ENCODE measurements at regions not wholly inside any gene's neighbourhood (a gene's known extent, or its start where the extent isn't known, plus 50 kb on each side); places are given as distances from the start of the nearest gene placed in this dataset.

GRCh38 chr4:23269566-23269965 is 576.8 kb downstream of the GBA3 start:
- no peak overlapping the region for H3K4me3 ChIP-seq (ENCODE audit: insufficient read depth, low read depth, low read length)
- H2AK9ac ChIP-seq (replicated peaks; ENCODE audit: low read depth, low read length, poor library complexity): no peak overlapping the region
- H3K79me1 ChIP-seq (ENCODE audit: low read depth in 1 of 2, low read length in 2 of 2): no peaks in the 10 kb centered on the region
- H3K27me3 ChIP-seq (ENCODE audit: control insufficient read depth, insufficient read depth, low read length): no peaks in the 10 kb centered on the region
- H3K4me2 ChIP-seq (ENCODE audit: low read depth, low read length): no peak overlapping the region
- no peak overlapping the region for H4K5ac ChIP-seq (ENCODE audit: low read depth, low read length)
- H3K9ac ChIP-seq (ENCODE audit: low read depth, low read length): no peak overlapping the region
- H3K9me3 ChIP-seq (ENCODE audit: control insufficient read depth, insufficient read depth, low read length): peaks cover 1% of the 10 kb centered on the region; the same call in 1 of the 2 replicates
- H2BK120ac ChIP-seq (ENCODE audit: low read depth, low read length): no peak overlapping the region
- CTCF ChIA-PET: no interaction called here
- H3K4me1 ChIP-seq (ENCODE audit: control insufficient read depth, insufficient read depth, low read length): no peaks in the 10 kb centered on the region
- no peak overlapping the region for H2BK20ac ChIP-seq (ENCODE audit: low read depth, low read length)
- DNase-seq (no peak), ATAC-seq (ENCODE audit: low read depth) (no peak)
- H4K8ac ChIP-seq (ENCODE audit: low read depth in 2 of 2, low read length in 2 of 2): no peak overlapping the region
- no peak overlapping the region for H2AFZ ChIP-seq (replicated peaks; ENCODE audit: low read length, poor library complexity)
- dilution Hi-C loops (cut with HindIII; ENCODE audit: low sequenced_read_pairs, unreplicated experiment): no loop called here
- H3K14ac ChIP-seq (replicated peaks; ENCODE audit: low read depth, low read length): no peak overlapping the region
- no peak overlapping the region for H3K4ac ChIP-seq (ENCODE audit: low read depth, low read length)
- H2BK15ac ChIP-seq (ENCODE audit: low read depth, low read length): no peak overlapping the region
- no peak overlapping the region for H3K27ac ChIP-seq (ENCODE audit: insufficient read depth, low read length)
- H4K91ac ChIP-seq (ENCODE audit: insufficient read depth, low read depth, low read length): no peak overlapping the region
- no peak overlapping the region for H2BK5ac ChIP-seq (ENCODE audit: low read depth, low read length, poor library complexity, severe bottlenecking)
- intact Hi-C loops (cut with micrococcal nuclease): no loop called here
- H2AK5ac ChIP-seq (ENCODE audit: low read depth, low read length): no peak overlapping the region
- H4K20me1 ChIP-seq (ENCODE audit: insufficient read depth, low read length): no peaks in the 10 kb centered on the region
- TF ChIP-seq RFX5 (IDR thresholded peaks at IDR 0.05; ENCODE audit: low read depth, low read length) (no peak), CTCF (conservative IDR thresholded peaks at IDR 0.05; ENCODE audit: low read depth, low read length) (no peak), POLR2A (IDR thresholded peaks at IDR 0.05; ENCODE audit: low read depth, low read length) (no peak), USF2 (IDR thresholded peaks at IDR 0.05; ENCODE audit: low read depth, low read length) (no peak), RAD21 (IDR thresholded peaks at IDR 0.05; ENCODE audit: low read length) (no peak), NFE2L2 (IDR thresholded peaks at IDR 0.05; ENCODE audit: low read depth, low read length) (no peak), CHD1 (IDR thresholded peaks at IDR 0.05; ENCODE audit: low read depth, low read length) (no peak), FOS (IDR thresholded peaks at IDR 0.05; ENCODE audit: low read depth, low read length) (no peak), SMC3 (IDR thresholded peaks at IDR 0.05; ENCODE audit: low read depth, low read length) (no peak), CEBPB (IDR thresholded peaks at IDR 0.05; ENCODE audit: low read depth, low read length) (no peak)
- no peak overlapping the region for H3K23ac ChIP-seq (ENCODE audit: low read depth, low read length)
- H3K36me3 ChIP-seq (ENCODE audit: control insufficient read depth, insufficient read depth, low read length): no peaks in the 10 kb centered on the region
- in situ Hi-C loops (cut with MboI; ENCODE audit: low sequenced_read_pairs): no loop called here
- H3K9me1 ChIP-seq (ENCODE audit: insufficient read depth, low read length): no peaks in the 10 kb centered on the region
- no CpG with 5 or more reads among the region's 1 CpG for WGBS, 2 experiments (ENCODE audit: extremely low coverage in 2 of 2, insufficient read length in 1 of 2)
- BruUV-seq (replicated peaks): no TSS peak
- H3K18ac ChIP-seq (ENCODE audit: low read depth, low read length): no peak overlapping the region
- H3K56ac ChIP-seq (ENCODE audit: extremely low read depth, insufficient read depth, low read length): no peak overlapping the region
- POLR2A ChIA-PET (ENCODE audit: unreplicated experiment): no interaction called here
